K562 (cell line): ENCODE measurements at regions not wholly inside any gene's neighbourhood (a gene's known extent, or its start where the extent isn't known, plus 50 kb on each side); places are given as distances from the start of the nearest gene placed in this dataset.
A peak's percentile ranks its signal among the peaks of the same experiment; 100 is the strongest.

Experiments used
- ATAC-seq: fragments of 200-7000 bp; cut with Tn5 transposase; 3 replicates; pipeline ENCODE4 v1.9.1; 2020; ENCODE audit warnings: moderate library complexity
- BruUV-seq: library from RNA; stranded (reverse); fragments of 400-500 nt; replicated peaks from 2 replicates; lab custom pipeline; 2021; lab: Mats Ljungman, UMichigan
- CTCF ChIA-PET: fragments of 300-600 bp; formaldehyde crosslinking; extraction: SDS; loops from one replicate; lab custom pipeline; 2021; ENCODE audit warnings: low intra/inter-chr PET ratio; lab: Yijun Ruan, JAX
- POLR2A ChIA-PET: fragments of 300-600, 350-650 bp; sonication (Branson Sonifier 250); formaldehyde crosslinking; extraction: SDS; loops from one replicate; lab custom pipeline; 2021; ENCODE audit warnings: antibody characterized with exemption, inconsistent platforms; lab: Yijun Ruan, JAX
- DNase-seq, 4 experiments: peaks; one replicate each; pipeline versions ENCODE4 v3.0.0 to v3.0.0-alpha.2; 2011 to 2018; ENCODE audit warnings: low spot score in 3 of 4, mixed read lengths in 3 of 4; ENCODE audit errors: extremely low read depth in 1 of 4
- FAIRE-seq: peaks from 2 replicates; lab custom pipeline; 2011; peaks lifted over from hg19 to GRCh38; lab: Jason Lieb, UNC
- H2AFZ ChIP-seq: 2 replicates; pipeline ENCODE4 v1.6.0; 2011; ENCODE audit warnings: low read depth, low read length, control low read depth, inconsistent platforms
- H3K27ac ChIP-seq: fragments of 200-600 bp; 3 replicates; pipeline ENCODE4 v1.8.0; 2011; ENCODE audit warnings: low read depth, mild to moderate bottlenecking, control low read depth, inconsistent platforms, low read length, moderate library complexity, mixed read lengths; ENCODE audit errors: extremely low read depth
- H3K27me3 ChIP-seq, 2 experiments: fragments of 300-600 bp in 1 of 2; 2 replicates in 1 of 2; 3 replicates in 1 of 2; pipeline versions ENCODE4 v1.6.0 to v1.8.0; 2011; ENCODE audit warnings: inconsistent platforms in 2 of 2, low read length in 2 of 2, mild to moderate bottlenecking in 1 of 2, mixed read lengths in 1 of 2, moderate library complexity in 1 of 2; ENCODE audit not compliant: control insufficient read depth in 2 of 2, insufficient read depth in 2 of 2
- H3K36me3 ChIP-seq: fragments of 300-600 bp; 3 replicates; pipeline ENCODE4 v1.8.0; 2011; ENCODE audit warnings: mild to moderate bottlenecking, low read length, inconsistent platforms; ENCODE audit not compliant: control insufficient read depth, insufficient read depth
- H3K4me1 ChIP-seq, 2 experiments: fragments of 200-600 bp in 1 of 2; replicated peaks in 1 of 2; 2 replicates in 1 of 2; 3 replicates in 1 of 2; pipeline versions ENCODE4 v1.5.1 to v1.8.0; 2011; ENCODE audit warnings: inconsistent platforms in 2 of 2, low read length in 2 of 2, mild to moderate bottlenecking in 1 of 2, mixed read lengths in 1 of 2, moderate library complexity in 1 of 2; ENCODE audit not compliant: control insufficient read depth in 2 of 2, insufficient read depth in 2 of 2
- H3K4me2 ChIP-seq: 2 replicates; pipeline ENCODE4 v1.6.1; 2011; ENCODE audit warnings: low read length, control low read depth, inconsistent platforms, mixed read lengths; ENCODE audit not compliant: insufficient read depth
- H3K4me3 ChIP-seq: fragments of 200-600 bp; sonication (generic), shearing (Covaris generic); 2 replicates; pipeline ENCODE4 v1.5.1; 2016; ENCODE audit warnings: control low read depth, inconsistent platforms
- H3K79me2 ChIP-seq: fragments of 200-600 bp; 3 replicates; pipeline ENCODE4 v1.8.0; 2011; ENCODE audit warnings: low read length, inconsistent platforms; ENCODE audit not compliant: control insufficient read depth, insufficient read depth
- H3K9ac ChIP-seq, 2 experiments: 2 replicates each; pipeline versions ENCODE4 v1.6.0 to v1.6.1; 2011; ENCODE audit warnings: low read depth in 2 of 2, low read length in 2 of 2, control low read depth in 1 of 2, inconsistent platforms in 1 of 2, mild to moderate bottlenecking in 1 of 2, mixed read lengths in 1 of 2; ENCODE audit not compliant: insufficient read depth in 1 of 2
- H3K9me1 ChIP-seq: one replicate; pipeline ENCODE4 v1.6.0; 2011; ENCODE audit warnings: inconsistent platforms, mild to moderate bottlenecking, low read length, moderate library complexity; ENCODE audit not compliant: control insufficient read depth, insufficient read depth
- H3K9me3 ChIP-seq: replicated peaks from 2 replicates; pipeline ENCODE4 v1.5.1; 2011; ENCODE audit warnings: low read depth, low read length, inconsistent platforms; ENCODE audit not compliant: control insufficient read depth, insufficient read depth
- H4K20me1 ChIP-seq: replicated peaks from 2 replicates; pipeline ENCODE4 v1.6.1; 2011; ENCODE audit warnings: low read length, inconsistent platforms, mixed read lengths; ENCODE audit not compliant: control insufficient read depth, insufficient read depth
- CBFA2T2 ChIP-seq: fragments of 450-650 bp; conservative IDR thresholded peaks from 2 replicates; pipeline ENCODE4 v1.6.1; 2017; ENCODE audit warnings: mild to moderate bottlenecking
- CEBPB ChIP-seq: fragments of 450-650 bp; IDR thresholded peaks from 2 replicates; pipeline ENCODE4 v1.6.1; 2016; ENCODE audit warnings: missing genetic modification characterization, missing compliant biosample characterization
- MAFF ChIP-seq: IDR thresholded peaks from 2 replicates; pipeline ENCODE4 v1.6.1; 2012; ENCODE audit warnings: low read length, improper control_type of control experiment
- ZC3H11A ChIP-seq: IDR thresholded peaks from 2 replicates; pipeline ENCODE4 v1.6.1; 2012; ENCODE audit warnings: low read depth, low read length, improper control_type of control experiment
- ZNF561 ChIP-seq: fragments of 450-650 bp; formaldehyde crosslinking; conservative IDR thresholded peaks from 2 replicates; pipeline ENCODE4 v1.4.0; 2020; ENCODE audit warnings: mild to moderate bottlenecking, moderate library complexity
- ZNF717 ChIP-seq: fragments of 250-450 bp; sonication (Bioruptor Pico); IDR thresholded peaks from 2 replicates; pipeline ENCODE4 v1.5.0; 2021
- ZNF778 ChIP-seq: fragments of 450-650 bp; formaldehyde crosslinking; IDR thresholded peaks from 2 replicates; pipeline ENCODE4 v1.4.0; 2020; ENCODE audit warnings: mild to moderate bottlenecking, moderate library complexity
- WGBS: fragments of 100-300 bp; shearing (Covaris generic); methylation state at CpG from one replicate; pipeline ENCODE4 v1.1.6; 2016; ENCODE audit warnings: low coverage, mixed read lengths; ENCODE audit not compliant: insufficient coverage; ENCODE audit errors: missing lambda C conversion rate; 5-methylcytosine and 5-hydroxymethylcytosine counted together
- in situ Hi-C: fragments of 300-500 bp; cut with MboI; formaldehyde crosslinking; loops from 4 replicates; pipeline ENCODE4 v1.15.0; 2018; ENCODE audit warnings: inconsistent platforms, mixed read lengths
- intact Hi-C: fragments of 100-400 bp; cut with micrococcal nuclease; formaldehyde crosslinking; loops from 2 replicates; pipeline ENCODE4 v1.14.2; 2022
- TF ChIP-seq, protein P1 (sequence below): fragments of 450-650 bp; formaldehyde crosslinking; IDR thresholded peaks from 2 replicates; pipeline ENCODE4 v1.4.0; 2020; ENCODE audit warnings: mild to moderate bottlenecking, mixed read lengths

DNA sequence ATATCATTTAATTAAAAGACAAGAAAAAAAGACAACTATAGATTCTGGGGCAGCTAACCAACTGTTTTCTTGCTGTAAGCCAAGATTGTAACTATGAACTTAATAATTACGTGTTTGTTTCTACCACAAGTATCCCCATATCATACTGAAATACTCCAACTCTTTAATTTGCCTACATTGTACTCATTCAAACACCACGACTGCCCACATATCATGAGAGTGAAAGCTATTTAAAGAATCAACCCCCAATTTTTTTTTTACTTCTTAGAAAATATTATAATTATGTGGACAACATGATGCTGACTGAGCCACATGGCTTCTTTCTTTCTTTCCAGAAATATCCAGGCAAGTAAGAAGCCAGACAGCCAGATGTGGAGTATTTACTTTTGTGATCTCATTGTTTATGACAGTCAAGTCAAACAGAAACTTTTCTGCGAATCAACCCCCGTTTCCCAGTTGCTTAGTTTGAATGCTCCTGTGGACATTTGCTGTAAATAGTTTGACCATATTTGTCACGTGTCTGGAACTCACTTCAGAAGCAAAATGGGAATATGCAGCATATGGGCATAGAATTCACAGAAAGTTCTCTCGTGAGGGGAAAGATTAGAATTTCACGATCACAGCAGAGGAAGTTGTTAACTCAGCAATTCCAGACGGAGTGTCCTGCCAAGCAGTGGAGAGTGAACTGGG, 126.8 kb upstream of the PSMD7 start (continued):
- TF ChIP-seq ZNF717 (CRISPR knock-in tag), result no peak
- TF ChIP-seq MAFF, result peak; percentile 7; the same call in 1 of the 2 replicates

DNA sequence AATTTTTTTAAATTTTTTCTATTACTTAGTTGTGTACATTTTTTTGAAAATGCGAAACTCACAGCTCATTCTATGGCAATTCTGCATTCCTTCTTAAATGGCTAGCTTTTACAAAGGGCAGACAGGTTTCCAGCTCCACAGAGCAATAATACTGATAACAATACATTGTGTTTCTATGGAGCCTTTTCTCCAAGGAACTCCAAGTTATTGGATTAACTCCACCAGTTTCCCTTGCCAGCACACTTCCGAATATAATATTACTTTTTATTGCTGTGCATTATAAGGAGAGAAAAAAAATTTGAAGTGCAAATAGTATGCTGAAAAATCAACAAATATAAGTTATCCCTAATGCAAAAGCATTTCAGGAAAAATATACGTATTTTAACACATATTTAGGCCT, 127.5 kb upstream of the PSMD7 start:
- no peaks in the 10 kb centered on the region for H3K27me3 ChIP-seq
- CTCF ChIA-PET, result no interaction called here
- no TSS peak for BruUV-seq
- POLR2A ChIA-PET, result no interaction called here
- no peaks in the 10 kb centered on the region for H3K9me1 ChIP-seq
- TF ChIP-seq CBFA2T2 (no peak), ZNF778 (no peak), ZC3H11A (no peak)
- intact Hi-C loops (no loop called here), in situ Hi-C loops (no loop called here)
- DNase-seq, result no peak
- no peaks in the 10 kb centered on the region for H3K79me2 ChIP-seq
- H3K4me3 ChIP-seq, result no peak overlapping the region
- H3K4me2 ChIP-seq, result no peak overlapping the region
- ATAC-seq, result no peak
- no peak overlapping the region for H3K9ac ChIP-seq
- H3K27ac ChIP-seq, result no peak overlapping the region
- H3K36me3 ChIP-seq, result no peaks in the 10 kb centered on the region
- H3K9me3 ChIP-seq, result no peaks in the 10 kb centered on the region
- no peak overlapping the region for H2AFZ ChIP-seq
- 1% methylated on average over 3 of the region's 3 CpGs for WGBS
- H3K4me1 ChIP-seq, result no peaks in the 10 kb centered on the region
- no peaks in the 10 kb centered on the region for H4K20me1 ChIP-seq
- FAIRE-seq, result no peak

DNA sequence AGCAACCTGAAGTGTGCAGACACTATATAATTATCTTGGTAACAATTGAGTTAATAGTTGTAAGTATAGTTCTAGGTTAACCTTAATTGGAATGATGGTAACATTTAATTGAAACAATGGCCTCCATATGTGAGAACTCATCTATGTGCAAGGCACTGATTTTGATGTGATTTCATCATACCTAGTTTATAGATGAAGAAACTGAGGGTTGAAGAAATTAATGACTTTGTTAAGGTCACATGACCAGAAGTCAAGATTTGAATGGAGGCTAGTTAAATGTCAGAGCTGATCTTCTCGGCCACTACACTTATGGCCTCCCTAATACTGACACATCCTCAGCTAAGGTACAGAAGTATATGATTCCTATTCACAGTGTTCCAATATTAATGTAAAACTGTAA, 128.2 kb upstream of the PSMD7 start:
- no peaks in the 10 kb centered on the region for H4K20me1 ChIP-seq
- no peaks in the 10 kb centered on the region for H3K4me1 ChIP-seq
- no peak overlapping the region for H3K4me2 ChIP-seq
- CTCF ChIA-PET, result no interaction called here
- DNase-seq (no peak), FAIRE-seq (no peak), ATAC-seq (no peak)
- no peaks in the 10 kb centered on the region for H3K79me2 ChIP-seq
- H3K27ac ChIP-seq, result no peak overlapping the region
- whole genome bisulfite sequencing, result 0% methylated on average over 1 of the region's 1 CpG
- in situ Hi-C loops (no loop called here), intact Hi-C loops (no loop called here)
- H2AFZ ChIP-seq, result no peak overlapping the region
- H3K27me3 ChIP-seq, result no peaks in the 10 kb centered on the region
- no peak overlapping the region for H3K9ac ChIP-seq
- H3K9me3 ChIP-seq, result no peaks in the 10 kb centered on the region
- H3K36me3 ChIP-seq, result no peaks in the 10 kb centered on the region
- POLR2A ChIA-PET, result no interaction called here
- BruUV-seq, result no TSS peak
- no peaks in the 10 kb centered on the region for H3K9me1 ChIP-seq
- TF ChIP-seq CEBPB (tag) (0 out of 2 replicates have a peak, but pooled peaks have one; percentile 37), ZNF561 (CRISPR knock-in tag) (no peak)
- TF ChIP-seq, protein P1, sequence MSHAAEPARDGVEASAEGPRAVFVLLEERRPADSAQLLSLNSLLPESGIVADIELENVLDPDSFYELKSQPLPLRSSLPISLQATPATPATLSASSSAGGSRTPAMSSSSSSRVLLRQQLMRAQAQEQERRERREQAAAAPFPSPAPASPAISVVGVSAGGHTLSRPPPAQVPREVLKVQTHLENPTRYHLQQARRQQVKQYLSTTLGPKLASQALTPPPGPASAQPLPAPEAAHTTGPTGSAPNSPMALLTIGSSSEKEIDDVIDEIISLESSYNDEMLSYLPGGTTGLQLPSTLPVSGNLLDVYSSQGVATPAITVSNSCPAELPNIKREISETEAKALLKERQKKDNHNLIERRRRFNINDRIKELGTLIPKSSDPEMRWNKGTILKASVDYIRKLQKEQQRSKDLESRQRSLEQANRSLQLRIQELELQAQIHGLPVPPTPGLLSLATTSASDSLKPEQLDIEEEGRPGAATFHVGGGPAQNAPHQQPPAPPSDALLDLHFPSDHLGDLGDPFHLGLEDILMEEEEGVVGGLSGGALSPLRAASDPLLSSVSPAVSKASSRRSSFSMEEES, result peak; percentile 68
- no peak overlapping the region for H3K4me3 ChIP-seq
